ENCODE measurements at regions not wholly inside any gene's neighbourhood (a gene's known extent, or its start where the extent isn't known, plus 50 kb on each side); places are given as distances from the start of the nearest gene placed in this dataset.

GRCh38 chr15:95972812-95973211 lies 357.7 kb upstream of the NR2F2 start:
- TF ChIP-seq POLR2AphosphoS5 (IDR thresholded peaks at IDR 0.05; ENCODE audit: low read depth, low read length): no peak
- no peak for TF ChIP-seq POLR2A (IDR thresholded peaks at IDR 0.05; ENCODE audit: low read depth, low read length)

Measured in GM12891 (cell line).